DMS153 treated with DMSO at 0.1 percent for 48 hours (cell line): ENCODE measurements at regions not wholly inside any gene's neighbourhood (a gene's known extent, or its start where the extent isn't known, plus 50 kb on each side); places are given as distances from the start of the nearest gene placed in this dataset.

Experiments used
- DNase-seq: peaks from one replicate; lab custom pipeline; 2025; ENCODE audit not compliant: unreplicated experiment; lab: John Stamatoyannopoulos, UW

DNA sequence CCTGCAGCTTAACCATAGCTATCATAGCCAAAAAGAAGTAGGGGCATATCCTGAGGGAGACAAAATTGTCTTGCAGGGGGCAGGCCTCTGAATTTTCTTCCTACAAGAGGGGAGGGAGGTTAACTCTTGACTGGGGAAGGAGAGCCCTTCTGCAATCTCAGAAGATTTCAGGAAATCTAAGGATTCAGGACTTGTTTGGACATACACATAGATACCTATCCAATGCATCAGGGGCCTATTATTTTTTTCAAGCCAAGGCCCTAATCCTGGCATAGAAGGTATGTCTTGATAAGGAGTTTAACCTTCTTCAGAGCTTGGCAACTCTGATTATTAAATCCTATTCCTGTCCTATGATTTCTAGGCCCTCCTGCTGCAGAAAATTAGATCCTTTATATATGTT lies 375.1 kb upstream of the ACTBL2 start:
- no peak for DNase-seq

DNA sequence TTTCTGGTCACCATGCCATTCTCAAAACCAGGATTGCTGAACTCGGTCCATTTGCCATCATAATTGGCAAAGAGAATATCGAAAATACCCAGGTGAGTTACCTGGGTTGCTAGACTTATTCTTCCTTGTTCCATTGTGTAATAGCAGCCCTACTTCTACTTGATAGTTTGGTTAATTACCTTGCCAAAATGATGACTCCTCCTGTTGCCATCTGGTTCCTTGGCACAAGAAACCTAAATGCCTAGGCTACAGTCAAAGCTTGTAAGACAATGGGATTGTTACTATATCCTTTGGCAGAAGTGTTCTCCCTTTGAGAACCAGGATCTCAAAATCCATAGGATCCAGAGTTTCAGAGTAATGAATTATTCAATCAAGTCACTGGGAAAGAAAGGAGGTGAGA lies 373.2 kb upstream of the ACTBL2 start:
- no peak for DNase-seq

DNA sequence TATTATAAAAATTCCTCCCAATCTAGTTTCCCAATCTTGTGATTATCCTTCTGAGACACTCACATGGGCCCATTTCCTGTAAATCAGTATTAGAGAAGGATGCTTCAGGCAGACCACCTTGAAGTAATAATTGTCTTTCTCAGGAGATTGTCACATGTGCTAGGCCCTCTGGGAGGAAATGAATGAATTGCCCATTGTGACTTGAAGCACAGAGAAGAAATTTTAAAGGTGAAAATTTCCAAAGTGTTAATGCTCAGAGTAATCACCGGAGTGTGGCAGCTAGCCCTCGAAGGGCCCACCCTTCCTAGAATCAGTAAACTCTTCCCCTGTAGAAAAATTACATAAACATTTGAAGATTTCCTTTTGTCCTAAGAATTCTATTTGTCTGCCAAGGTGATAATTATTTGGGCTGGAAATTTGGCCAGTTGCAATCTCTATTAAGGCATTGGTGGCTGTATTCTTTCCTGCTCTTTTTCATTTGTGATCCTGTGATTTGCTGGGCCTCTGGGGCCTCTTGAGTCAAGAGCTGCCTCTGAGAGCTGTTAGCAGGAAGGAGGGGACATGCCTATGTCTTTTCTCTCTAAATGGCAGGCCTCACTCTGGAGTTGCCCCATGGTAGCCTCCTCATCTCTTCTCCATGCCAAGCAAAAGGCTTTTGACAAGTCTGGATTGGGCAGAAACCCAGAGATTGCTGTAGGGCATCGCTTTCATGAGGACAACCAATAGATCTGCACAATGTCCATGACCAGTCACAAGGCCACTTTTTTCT lies 371.5 kb upstream of the ACTBL2 start:
- DNase-seq = no peak

DNA sequence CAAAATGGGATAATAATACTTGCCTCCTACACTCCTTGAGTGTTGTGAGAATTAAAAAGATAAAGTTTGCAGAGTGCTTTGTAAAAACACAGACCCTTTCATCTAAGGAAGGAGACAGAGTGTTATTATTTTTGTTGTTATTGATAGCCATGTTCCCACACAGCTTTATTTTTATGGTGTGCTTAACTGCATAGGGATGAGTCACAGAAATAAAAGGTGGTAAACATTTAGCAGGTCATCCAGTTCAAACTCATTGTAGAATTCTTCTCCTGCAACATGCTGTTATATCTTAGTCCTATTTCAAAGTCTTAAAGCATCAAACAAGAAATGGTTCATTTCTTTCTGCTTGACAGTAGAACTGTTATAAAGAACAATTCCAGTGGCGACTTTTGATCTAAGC lies 367.5 kb upstream of the ACTBL2 start:
- DNase-seq = no peak

DNA sequence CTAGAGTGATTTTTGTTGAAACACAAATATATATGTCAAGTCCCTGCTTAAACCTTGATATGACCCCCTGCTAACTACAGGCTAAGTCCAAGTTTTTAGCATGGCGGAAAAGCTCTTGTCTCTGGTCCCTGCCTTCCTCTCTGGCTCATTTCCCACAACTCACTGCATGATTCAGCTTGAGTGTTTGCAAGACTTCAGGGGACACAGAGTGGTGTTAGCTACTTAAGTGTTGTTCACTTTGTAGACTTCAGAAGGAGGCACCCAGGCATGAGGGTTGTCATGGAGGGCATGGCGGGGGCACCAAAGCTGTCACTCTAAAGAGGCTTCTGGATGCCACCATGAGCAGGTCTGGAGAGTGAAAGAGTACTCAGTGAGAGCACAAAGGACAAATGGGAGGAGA lies 362.4 kb upstream of the ACTBL2 start:
- no peak for DNase-seq

DNA sequence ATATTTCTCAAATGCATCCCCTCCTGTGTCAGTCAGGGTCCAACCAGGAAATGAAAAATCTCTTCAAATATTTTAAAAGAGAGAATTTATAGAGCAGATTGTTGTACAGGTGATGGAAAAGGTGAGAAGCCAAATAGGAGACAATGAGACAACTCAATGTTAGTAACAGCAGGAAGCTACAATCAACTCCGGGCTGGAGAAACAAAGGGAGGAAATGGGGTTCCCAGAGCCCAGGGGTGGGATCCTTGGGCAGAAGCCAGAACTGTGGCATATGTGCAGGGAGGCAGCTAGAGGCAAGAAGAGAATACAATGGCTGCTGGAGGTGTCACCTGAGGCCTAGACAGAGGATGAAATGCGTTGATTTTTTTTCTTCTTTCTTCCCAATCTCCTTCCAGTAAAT lies 361.8 kb upstream of the ACTBL2 start:
- no peak for DNase-seq

DNA sequence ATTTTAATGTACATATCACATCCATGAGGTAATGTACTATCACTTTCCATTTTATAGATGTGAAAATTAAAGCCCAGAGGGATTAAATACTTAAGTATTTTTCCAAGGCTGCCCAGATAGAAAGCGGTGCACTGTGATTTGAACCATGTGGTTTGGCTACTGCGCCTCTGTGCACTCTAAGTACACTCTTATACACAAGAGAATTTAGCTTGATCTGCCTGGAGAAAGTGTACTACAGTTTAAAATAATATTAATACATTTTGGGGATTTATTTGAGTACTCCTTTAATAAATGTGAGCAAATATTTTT lies 360.4 kb upstream of the ACTBL2 start:
- DNase-seq = no peak

DNA sequence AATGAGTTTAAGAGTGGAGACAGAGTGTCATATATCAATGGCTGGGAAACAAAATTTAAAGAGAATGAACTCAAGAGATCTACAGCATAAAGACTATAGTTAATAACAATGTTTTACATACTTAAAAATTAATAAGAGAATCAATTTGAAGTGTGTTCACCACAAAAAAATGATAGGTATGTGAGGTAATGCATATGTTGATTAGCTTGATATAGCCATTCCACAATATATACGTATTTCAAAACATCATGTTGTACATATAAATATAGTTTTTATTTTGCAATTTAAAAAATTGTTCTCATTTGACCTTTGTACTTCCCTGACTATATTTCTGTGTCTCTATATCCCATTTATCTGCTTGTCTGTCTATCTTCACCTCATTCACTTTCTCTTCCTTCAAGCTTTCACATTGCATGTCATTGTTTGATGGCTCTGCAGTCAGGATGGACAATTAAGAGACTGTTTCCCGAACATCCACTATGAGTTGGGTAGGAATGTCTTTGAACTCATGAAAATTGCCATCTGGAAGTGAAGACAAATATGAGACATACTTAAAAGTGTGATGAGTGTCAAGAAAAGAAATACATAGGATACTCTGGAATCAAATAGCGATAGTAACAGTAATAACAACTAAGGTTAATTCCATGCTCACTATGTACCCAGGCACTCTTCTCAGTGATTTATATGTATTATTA lies 359.9 kb upstream of the ACTBL2 start:
- DNase-seq = no peak

DNA sequence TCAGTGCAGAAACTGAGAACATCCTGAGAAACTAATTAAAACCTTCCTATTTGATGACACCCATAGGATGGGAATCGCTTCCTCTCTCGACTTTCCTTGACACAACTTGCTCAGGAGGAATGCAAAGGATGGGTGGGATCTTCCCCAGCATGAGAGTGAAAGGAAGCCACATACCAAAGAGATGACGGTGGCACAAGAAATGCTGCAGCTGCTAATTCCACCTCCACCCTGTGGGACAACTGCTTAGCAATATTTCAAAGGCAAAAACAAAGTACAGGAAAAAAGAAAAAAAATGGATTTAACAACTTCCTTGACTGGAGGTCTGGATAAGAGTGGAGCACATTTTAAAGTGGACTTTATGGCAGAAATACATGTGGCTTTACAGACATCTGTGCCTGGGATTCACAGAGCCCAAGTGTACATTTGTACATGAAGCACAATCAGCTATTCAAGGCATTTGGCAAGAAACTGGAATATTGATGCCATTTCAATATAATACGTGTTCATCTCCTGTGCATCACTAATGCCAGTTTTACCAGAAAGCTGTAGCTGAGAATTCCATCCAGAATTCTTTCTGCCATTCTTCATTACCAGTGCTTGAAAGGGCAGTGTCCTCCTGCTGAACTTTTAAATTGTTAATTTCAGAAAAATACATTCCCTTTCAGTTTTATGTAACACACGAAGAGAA lies 359.2 kb upstream of the ACTBL2 start:
- DNase-seq = no peak

DNA sequence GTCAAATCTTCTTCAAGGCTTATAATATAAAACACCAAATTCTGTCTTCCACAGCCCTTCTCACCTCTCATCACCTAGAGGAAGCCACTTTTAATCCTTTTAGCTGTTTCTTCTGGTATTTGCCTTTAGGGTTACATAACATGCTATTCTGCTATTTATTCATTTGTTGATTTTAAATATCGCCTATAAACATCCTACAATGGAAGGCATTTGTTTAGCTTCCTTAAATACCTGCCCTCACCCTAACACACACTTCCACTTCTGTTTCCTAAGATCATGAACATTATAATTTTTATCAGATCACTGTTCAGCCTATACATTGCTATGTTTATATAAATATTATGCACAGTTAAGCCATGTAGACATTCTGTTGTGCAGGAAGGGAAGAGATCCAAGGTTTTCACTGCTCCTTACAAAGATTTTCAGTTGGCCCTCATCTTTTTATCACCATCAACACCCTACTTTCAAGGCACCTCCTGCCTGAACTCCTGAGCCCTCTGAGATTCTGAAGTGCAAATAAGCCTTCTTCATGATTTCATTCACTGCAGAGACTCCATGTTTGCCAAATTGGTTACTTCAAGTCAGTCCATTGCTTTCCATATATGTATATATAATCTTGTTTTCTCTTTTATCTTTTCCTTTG lies 356.9 kb upstream of the ACTBL2 start:
- no peak for DNase-seq

DNA sequence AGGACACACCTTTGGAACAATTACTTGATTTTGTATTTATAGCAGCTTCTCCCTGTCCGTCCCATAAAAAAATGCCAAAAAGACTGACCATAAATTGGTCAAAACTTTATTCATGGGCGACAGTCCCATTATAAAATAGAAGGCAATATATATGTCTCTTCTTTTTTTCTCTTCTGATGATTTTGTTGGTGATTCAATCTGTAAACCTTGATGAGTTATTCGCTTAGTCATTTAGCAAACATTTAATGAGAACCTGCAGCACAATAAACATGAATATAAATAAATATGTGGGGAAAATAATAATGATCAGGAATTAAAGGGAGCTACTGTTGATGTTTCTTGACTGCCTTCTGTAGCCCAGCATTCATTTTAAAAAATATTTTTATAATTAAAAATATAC lies 356.4 kb upstream of the ACTBL2 start:
- DNase-seq = no peak

DNA sequence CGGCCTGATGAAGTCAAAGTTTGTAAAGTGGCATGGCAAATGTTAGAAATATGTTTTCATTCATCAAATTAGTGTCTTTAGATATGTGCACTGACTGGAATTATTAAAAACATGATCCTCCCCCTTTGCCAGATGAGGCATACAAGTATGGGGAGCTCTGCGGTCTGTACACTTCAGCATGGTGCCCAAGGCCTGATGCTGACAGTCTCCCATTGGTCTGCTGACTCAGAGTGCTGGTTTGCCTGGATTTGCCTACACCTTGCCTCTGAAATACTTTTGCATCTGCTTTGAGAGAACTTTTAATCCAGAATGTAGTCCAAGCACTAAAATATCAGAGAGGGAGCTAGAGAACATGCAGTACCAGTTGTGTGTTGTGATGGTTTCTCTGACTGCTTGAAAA lies 354.3 kb upstream of the ACTBL2 start:
- no peak for DNase-seq

DNA sequence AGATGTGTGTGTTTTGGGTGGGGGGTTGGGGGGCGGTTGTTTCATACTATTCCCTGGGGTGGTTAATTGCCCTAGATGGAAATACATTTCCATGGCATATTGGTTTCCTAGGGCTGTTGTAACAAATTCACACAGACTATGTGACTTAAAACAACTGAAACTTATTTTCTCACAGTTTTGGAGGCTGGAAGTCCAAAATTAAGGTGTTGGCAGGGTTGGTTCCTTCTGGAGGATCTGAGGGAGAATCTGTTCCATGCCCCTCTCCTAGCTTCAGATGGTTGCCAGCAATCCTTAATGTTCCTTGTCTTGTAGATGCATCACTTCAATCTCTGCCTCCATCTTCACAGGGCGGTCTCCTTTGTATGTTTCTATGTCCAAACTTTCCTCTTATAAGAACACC lies 353.7 kb upstream of the ACTBL2 start:
- no peak for DNase-seq

DNA sequence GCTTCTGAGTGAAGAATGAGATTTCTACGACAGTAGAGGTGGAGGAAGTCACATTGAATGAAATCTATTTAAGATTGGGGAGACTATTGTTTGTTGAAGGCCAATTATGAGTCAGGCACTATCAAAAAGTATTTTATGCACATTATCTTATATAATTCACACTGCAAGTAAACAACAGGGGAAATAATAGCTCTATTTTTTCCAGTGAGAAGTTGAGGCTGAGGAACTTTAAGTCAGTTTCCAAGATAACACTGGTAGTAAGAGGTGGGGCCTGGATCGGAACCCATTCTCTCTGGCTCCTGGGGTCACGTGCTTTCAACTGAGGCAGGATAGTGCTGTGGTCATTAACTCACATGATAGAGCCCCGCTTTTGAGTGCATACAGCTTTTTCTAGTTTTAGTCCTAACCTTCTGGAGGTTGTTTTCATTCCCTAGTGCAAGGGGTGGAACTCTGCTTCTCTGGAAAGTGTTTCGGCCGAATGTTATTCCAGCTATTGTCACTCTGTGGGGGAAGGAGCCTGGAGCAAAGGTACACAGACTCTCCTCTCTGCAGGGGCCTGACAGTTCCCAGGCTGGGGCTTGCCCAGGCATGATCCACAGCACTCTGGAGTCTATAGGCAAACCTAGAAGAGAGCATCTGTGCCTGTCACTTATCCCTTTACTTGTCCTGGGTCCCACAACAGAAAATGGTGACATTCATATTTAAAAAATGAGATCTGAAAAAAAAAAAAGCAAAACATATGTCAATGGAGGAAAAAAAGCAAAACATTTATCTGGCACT lies 352.4 kb upstream of the ACTBL2 start:
- peak; percentile 18 for DNase-seq

DNA sequence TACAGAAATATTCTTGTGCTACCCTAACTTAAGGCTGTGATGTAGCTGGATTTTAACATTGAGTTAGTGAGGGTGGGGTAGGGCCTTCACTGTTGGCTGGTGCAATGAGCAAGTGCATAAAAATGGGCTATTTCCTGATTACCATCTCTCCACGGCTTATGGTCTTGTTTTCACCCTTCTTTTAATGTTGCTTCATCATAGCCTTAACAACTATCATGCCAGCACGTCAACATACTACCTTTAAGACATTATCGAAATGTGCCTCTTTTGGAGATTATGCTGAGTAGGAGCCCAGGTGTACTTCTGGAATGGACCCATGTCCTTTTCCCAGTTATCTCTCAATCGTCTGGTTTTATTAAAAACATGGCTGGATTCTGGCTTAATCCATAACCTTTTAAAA lies 350.9 kb upstream of the ACTBL2 start:
- DNase-seq = no peak

DNA sequence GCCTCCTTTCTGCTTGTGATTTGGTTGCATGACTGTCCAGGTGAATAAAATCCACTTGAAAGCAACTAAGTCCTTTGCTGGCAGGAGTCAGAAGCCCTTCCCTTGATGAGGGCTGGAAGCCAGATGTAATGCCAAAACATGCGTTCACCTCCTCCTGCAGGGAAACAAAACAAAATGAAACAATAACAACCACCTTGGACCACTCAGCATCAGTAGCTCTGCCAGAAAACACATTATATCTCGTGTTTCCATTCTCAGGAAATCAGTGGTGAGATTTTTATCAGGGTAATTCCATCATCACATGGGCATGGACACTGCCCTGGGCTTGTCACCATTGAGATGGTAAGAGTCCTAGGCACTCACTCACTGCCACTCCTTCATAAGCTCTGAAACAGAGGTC lies 350.3 kb upstream of the ACTBL2 start:
- DNase-seq = no peak

DNA sequence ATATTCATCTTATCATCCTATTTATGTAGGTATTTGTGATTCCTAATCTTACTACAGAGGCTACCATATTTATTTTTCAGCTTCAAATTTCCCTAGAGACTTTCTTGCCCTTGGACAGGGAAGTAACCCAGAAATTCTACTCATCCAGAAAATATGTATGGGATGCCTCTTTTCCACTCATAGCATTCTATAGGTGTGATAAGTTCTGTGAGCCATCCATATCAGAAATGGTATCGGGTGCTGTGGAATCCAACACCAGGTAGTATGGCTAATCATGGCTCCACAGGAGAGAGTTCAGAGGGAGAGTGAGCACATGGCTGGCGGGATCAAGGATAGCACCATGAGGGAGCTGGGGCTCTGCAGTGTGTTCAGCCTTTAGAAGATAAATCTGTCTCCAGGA lies 349.3 kb upstream of the ACTBL2 start:
- DNase-seq = no peak

DNA sequence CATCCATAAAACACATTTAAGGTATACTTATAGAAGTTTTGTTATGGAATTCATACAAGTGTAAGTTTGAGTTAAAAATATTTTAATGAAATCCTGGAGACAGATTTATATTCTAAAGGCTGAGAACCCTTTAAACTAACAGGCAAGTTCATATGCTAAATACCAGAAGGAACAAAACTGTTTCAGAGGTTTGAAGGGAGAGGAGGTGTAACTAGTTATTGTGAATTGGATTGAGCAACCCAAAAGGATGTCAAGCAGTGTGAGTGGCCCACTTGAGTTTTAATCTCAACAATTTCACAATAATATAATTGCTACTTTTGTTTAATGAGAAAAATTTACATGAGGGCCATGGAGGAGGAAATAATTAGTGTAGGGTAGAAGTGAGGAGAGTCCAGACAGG lies 348.5 kb upstream of the ACTBL2 start:
- no peak for DNase-seq

DNA sequence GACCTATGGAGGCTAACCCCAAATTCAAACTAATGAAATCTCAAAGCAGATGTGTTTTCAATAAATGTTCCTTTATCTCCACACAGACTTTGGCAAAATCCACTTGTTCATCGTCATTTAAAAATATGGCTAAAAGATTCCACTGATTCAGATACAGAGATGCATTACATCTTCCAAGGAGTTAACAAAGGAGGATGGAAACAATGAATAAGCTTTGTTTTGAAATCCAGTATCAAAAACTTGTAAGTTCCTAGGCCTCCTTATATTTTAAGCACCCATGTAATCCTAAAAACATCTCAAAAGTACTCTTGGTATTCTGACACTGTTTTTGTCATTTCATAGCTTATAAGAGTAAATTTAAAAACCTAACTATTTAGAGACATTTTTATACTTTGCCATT lies 345.6 kb upstream of the ACTBL2 start:
- DNase-seq = no peak

DNA sequence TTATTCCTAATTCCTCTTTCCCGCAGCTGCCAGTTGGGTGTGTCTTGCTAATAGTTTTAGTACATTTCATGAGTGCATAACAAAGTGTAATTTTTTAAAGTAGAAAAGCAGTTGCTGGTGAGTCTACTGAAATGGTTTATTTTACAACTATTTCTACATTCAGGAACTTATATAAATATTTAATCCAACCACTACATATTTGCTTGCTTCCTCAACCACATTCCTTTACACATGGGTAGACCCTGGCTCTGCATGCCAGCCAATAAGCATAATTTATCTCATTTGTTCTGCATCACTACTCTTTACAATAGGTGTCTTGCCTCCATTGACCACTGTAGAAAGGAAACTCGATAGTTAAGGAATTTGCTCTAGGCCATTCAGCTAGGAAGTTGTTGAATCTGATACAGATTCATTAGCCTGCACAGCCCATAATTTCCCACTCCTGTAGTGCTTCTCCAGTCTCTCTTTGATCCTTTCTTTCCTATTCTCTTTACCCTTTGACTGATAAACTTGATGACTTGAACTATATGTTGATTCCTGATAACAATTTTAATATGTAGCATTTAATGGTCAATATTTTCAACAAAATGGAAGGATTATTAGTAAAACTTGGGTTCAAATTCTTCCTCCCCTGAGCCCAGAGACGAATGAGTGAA lies 342.5 kb upstream of the ACTBL2 start:
- DNase-seq = no peak

DNA sequence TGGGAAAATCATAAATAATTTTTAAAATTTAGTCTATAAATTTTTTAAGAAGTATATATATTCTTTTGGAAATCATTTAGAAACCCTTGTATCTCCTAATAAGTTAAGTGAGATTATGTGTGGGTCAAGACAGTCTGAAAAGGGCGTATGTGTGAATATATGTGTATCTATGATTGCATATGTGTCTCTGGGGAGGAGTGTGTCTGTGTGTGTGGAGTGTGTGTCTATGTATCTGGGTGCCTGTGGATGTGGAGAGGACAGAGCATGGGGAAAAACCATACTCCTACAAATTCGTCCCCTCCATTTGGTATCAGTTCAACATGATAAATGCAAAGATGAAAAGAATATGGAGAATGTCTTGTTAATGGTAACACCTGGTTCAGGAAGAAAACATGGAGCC lies 342.0 kb upstream of the ACTBL2 start:
- DNase-seq = no peak
